ENCODE measurements at regions not wholly inside any gene's neighbourhood (a gene's known extent, or its start where the extent isn't known, plus 50 kb on each side); places are given as distances from the start of the nearest gene placed in this dataset.

DNA sequence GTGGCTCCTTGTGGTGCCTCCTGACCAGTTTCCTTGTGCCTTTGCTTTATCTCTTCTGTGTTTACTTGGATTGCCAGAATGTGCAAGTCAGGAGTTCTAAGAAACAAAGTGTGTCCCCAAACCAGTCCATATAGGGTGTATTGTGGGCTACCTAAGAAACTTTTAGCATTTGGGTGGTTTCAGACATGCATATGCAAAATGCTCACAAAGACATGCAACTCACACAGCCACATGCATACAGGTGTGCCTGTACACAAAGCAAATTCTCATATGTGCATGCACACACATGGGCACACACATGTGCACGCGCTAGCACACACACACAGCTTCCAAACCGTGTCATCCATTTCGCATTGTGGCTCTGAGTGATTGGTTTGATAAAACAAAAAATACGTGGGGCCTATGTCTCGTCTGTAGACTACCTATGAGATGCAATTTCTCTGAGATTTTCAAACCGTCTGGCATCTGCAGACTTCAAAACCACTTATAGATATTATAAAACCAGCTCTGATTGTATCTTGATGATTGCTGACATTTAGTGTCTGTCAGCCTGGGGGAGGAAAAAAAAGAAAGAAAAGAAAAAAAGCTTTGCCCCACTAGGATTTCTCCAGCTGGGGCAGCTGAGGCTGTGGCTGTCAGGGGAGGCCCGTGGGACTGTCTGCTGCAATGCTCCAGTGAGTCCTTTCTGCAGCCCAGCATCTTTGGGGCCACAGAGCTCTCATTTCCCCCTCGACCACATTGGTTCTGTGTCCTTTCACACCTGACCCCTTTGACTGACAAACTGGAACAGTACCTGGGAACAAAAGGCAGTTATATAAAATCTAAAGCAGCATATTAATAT lies 556.1 kb downstream of the CMPK2 start:
- intact Hi-C loops (cut with DNase I) = no loop called here

DNA sequence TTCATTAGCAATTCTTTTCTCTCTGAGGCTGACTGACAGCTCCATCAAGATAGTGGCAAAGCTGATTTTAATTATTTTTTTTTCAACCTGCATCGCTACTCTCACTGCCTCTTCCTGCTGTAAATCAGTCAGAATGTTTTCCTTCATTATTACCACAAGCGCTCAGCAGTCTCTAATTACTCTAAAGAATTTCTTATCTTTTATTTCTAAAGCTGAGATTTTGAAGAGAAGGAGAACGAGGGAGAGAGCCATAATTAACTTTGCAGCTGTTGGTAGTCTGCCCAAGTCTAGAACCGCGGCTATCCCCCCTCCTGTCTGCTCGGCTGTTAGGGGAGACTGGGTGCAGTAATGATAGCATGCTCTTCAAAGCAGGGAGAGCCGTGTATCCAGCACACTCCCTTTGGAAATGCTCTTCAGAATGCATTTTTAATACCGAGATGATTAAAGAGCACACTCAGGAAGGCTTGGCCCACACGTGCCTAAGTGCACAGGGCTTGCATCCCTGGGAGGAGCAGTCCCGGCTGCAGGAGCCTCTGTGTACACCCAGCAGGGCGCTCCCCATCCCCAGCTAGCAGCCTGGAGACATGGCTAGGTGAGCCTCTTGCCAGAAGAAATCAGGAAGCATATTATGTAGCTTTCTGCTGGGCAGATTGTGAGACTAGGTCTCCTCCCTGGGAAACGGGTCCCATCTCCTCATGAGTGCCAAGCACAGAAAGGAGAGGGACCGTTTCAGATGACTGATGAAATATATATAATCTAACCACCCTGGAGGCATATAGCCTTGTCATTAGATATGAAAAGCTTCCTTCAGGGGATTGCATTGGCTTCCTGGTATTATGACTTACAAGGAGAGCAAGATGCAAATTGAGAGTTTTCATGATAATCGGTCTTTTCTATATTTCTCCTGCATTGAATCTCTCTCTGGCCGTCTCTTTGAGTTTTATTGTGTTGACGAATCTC lies 555.2 kb downstream of the CMPK2 start:
- no peaks in the 10 kb centered on the region for H3K9me3 ChIP-seq

More for the DNA sequence above, 556.1 kb downstream of the CMPK2 start:
- DNase-seq = no peak
- Histone ChIP-seq H3K27ac (no peak overlapping the region), H3K36me3 (no peaks in the 10 kb centered on the region), H3K9me3 (no peaks in the 10 kb centered on the region), H3K4me1 (no peaks in the 10 kb centered on the region), H3K27me3 (no peaks in the 10 kb centered on the region), H3K4me3 (no peak overlapping the region)
- 59 to 75% methylated on average over 9 of the region's 9 CpGs for WGBS, 2 donors
- no peak for TF ChIP-seq POLR2A (IDR thresholded peaks at IDR 0.05)
- TF ChIP-seq, protein P1, sequence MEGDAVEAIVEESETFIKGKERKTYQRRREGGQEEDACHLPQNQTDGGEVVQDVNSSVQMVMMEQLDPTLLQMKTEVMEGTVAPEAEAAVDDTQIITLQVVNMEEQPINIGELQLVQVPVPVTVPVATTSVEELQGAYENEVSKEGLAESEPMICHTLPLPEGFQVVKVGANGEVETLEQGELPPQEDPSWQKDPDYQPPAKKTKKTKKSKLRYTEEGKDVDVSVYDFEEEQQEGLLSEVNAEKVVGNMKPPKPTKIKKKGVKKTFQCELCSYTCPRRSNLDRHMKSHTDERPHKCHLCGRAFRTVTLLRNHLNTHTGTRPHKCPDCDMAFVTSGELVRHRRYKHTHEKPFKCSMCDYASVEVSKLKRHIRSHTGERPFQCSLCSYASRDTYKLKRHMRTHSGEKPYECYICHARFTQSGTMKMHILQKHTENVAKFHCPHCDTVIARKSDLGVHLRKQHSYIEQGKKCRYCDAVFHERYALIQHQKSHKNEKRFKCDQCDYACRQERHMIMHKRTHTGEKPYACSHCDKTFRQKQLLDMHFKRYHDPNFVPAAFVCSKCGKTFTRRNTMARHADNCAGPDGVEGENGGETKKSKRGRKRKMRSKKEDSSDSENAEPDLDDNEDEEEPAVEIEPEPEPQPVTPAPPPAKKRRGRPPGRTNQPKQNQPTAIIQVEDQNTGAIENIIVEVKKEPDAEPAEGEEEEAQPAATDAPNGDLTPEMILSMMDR (IDR thresholded peaks at IDR 0.05) = no peak

DNA sequence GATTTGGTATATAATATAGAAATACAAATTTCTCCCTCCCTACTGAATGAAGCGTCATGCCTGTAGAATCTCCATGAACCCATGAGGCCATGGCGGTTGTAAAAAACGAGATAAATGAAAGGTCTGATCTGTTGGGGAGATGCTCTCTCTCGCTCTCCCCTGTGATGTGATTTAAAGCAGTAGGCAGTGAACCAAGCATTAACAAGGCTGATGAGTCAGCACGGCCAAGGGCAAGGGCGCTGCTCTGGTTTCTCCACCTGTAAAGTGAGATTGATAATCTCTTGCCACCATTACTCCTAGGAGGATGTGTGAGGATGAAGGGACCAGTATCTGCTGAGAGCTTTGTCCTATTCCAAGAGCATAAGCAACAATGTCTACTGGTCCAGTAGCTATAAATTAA lies 553.3 kb downstream of the CMPK2 start:
- no peaks in the 10 kb centered on the region for H3K27me3 ChIP-seq
- TF ChIP-seq, protein P1 (IDR thresholded peaks at IDR 0.05) = no peak
- TF ChIP-seq POLR2A (IDR thresholded peaks at IDR 0.05) = no peak
- H3K4me1 ChIP-seq = no peaks in the 10 kb centered on the region
- H3K4me3 ChIP-seq = no peak overlapping the region
- WGBS, 2 donors = 77 to 86% methylated on average over 6 of the region's 6 CpGs
- no peaks in the 10 kb centered on the region for H3K9me3 ChIP-seq
- no peak for DNase-seq
- intact Hi-C loops (cut with DNase I) = no loop called here
- no peak overlapping the region for H3K27ac ChIP-seq
- no peaks in the 10 kb centered on the region for H3K36me3 ChIP-seq

More for the DNA sequence above, 555.2 kb downstream of the CMPK2 start:
- no peak overlapping the region for H3K27ac ChIP-seq
- DNase-seq = no peak
- H3K36me3 ChIP-seq = no peaks in the 10 kb centered on the region
- intact Hi-C loops (cut with DNase I) = no loop called here
- 39 to 44% methylated on average over 12 to 15 of the region's 16 CpGs for WGBS, 2 donors
- H3K4me1 ChIP-seq = no peaks in the 10 kb centered on the region
- no peaks in the 10 kb centered on the region for H3K27me3 ChIP-seq
- TF ChIP-seq, protein P1 (IDR thresholded peaks at IDR 0.05) = no peak
- TF ChIP-seq POLR2A (IDR thresholded peaks at IDR 0.05) = no peak
- no peak overlapping the region for H3K4me3 ChIP-seq

DNA sequence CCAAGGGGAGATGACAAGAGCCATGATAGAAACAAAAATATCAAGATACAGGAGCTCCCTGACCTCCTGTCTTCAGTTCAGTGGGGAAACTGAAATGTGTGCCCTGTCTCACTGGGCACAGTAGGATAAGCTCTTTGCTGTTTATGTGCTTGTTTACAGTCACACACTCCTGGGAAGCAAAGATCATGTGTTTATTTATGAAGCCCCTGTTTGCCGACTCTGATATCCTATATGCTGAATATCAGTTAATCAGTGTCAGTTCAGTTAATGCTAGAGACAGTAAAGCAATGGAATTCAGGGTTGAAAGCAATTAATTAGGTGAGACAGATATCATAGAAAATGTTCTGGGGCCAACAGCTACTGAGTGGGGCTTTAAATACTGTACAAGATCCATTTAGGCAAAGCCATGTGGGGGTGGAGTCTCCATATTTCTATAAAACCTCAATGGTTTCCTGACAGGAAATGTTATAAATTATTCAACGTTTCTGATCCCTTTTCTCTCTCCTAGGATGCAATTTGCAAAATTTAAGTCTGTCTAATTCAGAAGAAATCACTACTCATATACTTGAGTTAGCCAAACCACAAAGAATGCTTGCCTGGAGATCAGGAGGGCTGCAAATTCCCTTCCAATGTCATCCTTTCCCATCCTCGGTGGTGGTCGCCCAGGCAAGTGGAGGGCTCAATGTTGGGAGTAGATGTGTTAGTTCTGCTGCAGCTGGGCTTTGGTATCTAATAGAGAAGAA lies 551.3 kb downstream of the CMPK2 start:
- intact Hi-C loops (cut with DNase I) = no loop called here
- 34 to 45% methylated on average over 4 of the region's 4 CpGs for WGBS, 2 donors
- no peak overlapping the region for H3K4me3 ChIP-seq

More for the DNA sequence above, 551.3 kb downstream of the CMPK2 start:
- Histone ChIP-seq H3K27me3 (no peaks in the 10 kb centered on the region), H3K9me3 (no peaks in the 10 kb centered on the region), H3K27ac (no peak overlapping the region), H3K36me3 (no peaks in the 10 kb centered on the region), H3K4me1 (no peaks in the 10 kb centered on the region)
- TF ChIP-seq, protein P1 (IDR thresholded peaks at IDR 0.05) = no peak
- no peak for TF ChIP-seq POLR2A (IDR thresholded peaks at IDR 0.05)
- no peak for DNase-seq

Data from esophagus squamous epithelium (tissue), 5 donors.